Glomerular visceral epithelial cell (primary cell): ENCODE measurements at regions not wholly inside any gene's neighbourhood (a gene's known extent, or its start where the extent isn't known, plus 50 kb on each side); places are given as distances from the start of the nearest gene placed in this dataset.
"Not testable (repeated sequence)": the region's sequence is repeated elsewhere in the genome, so short reads cannot be mapped to it uniquely, and the experiment has no call there.

Experiments used
- DNase-seq: peaks from one replicate; pipeline ENCODE4 v3.0.0-alpha.2; 2016; ENCODE audit errors: extremely low spot score

DNA sequence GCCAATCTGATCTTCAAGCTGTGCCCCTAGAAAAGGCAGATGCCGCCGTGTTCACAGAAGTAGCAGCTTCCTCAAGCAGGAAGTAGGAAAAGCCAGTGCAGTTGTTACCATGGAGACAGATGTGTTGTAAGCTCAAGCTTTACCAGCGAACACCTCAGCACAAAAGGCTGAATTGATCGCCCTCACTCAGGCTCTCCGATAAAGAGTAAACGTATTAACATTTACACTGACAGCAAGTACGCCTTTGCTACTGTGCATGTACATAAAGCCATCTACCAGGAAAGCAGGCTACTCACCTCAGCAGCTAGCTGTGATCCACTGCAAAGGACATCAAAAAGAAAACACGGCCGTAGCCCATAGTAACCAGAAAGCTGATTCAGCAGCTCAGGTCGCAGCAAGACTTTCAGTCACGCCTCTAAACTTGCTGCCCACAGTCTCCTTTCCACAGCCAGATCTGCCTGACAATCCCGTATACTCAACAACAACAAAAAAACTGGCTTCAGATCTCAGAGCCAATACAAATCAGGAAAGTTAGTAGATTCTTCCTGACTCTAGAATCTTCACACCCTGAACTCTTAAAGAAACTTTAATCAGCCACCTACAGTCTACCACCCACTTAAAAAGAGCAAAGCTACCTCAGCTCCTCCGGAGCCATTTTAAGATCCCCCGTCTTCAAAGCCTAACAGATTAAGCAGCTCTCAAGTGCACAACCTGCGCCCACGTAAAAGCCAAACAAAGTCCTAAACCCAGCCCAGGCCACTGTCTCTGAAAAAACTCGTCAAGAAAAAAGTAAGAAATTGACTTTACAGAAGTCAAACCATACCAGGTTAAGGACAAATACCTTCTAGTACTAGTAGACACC, 160.0 kb downstream of the DEFB131A start:
- DNase-seq, result peak; percentile 20

DNA sequence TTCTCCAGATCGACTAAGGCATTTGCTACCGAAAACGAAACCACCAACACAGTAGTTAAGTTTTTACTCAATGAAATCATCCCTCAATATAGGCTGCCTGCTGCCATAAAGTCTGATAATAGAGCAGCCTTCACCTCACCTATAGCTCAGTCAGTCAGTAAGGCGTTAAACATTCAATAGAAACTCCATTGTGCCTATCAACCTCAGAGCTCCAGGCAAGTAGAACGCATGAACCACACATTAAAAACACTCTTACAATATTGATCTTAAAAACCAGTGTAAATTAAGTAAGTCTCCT, 160.6 kb downstream of the DEFB131A start:
- DNase-seq, result not testable (repeated sequence)

DNA sequence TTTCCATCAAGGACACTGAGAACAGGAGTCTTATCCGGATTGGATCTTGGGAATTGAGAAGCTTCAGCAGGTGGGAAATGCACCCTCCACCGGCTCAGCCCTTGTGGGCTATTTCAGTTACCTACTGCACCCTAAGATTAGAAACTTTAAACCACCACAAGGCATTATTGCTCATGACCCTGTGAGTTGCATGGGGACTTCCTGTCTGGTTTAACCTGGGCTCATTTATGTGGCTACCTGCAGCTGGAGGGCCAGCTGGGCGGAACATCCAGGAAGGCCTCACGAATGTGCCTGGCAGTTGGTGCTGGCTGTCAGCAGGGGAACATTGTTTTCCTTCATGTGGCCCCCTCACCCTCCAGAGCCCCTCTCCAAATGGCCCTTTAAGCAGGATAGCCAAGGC, 164.1 kb downstream of the DEFB131A start:
- DNase-seq, result no peak

- peak; percentile 17 for DNase-seq
Observed at GRCh38 chr4:9610321-9610720, 166.1 kb downstream of the DEFB131A start.

- DNase-seq, result no peak
Observed at GRCh38 chr4:9611101-9611500, 166.9 kb downstream of the DEFB131A start.

- DNase-seq, result not testable (repeated sequence)
Observed at GRCh38 chr4:9636411-9636810, 145.0 kb upstream of the DRD5 start.

- not testable (repeated sequence) for DNase-seq
Observed at GRCh38 chr4:9659678-9660077, 121.8 kb upstream of the DRD5 start.

GRCh38 chr4:9660955-9661354, 120.5 kb upstream of the DRD5 start:
- not testable (repeated sequence) for DNase-seq

GRCh38 chr4:9670725-9671124, 110.7 kb upstream of the DRD5 start:
- DNase-seq, result not testable (repeated sequence)

DNA sequence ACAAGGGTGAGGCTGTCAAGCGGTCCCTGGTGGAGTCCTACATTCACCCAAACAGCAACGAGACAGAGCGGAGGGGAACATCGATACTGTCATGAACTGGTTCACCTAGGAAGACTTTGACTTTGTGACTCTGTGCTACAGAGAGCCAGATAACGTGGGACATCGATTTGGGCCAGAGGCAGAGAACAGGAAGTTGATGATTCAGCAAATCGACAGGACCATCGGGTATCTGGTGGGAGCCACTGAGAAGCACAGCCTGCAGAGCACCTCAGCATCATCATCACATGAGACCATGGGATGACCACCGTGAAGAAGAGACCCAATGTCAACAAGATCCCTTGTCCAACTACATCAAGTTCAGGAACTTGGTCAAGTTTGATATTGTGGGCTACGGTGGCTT, 104.1 kb upstream of the DRD5 start:
- DNase-seq, result not testable (repeated sequence)

- DNase-seq, result no peak
Observed at GRCh38 chr4:9679704-9680478, 101.5 kb upstream of the DRD5 start.

GRCh38 chr4:9683174-9683573, 98.3 kb upstream of the DRD5 start:
- DNase-seq, result not testable (repeated sequence)

DNA sequence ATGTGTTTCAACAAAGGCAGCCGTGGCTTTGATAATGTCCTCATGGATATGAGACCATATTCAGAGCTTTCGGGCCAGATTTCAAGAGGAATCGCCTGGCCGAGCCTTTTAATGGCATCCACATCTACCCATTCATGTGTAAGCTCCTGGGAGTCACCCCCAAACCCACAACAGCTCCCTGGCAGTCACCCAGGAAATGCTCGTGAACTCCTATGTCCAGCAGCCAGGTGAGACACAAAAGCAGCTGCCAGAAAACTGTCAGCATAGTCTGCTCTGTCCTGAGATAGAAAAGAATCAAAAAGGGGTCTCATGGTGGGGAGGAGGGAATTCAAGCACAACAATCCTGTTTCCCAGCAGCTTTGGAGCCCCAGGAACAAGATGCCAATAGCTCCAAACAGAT, 96.4 kb upstream of the DRD5 start:
- not testable (repeated sequence) for DNase-seq

- DNase-seq, result no peak
Observed at GRCh38 chr4:9685692-9686091, 95.7 kb upstream of the DRD5 start.

- DNase-seq, result not testable (repeated sequence)
Observed at GRCh38 chr4:9690636-9691237, 90.7 kb upstream of the DRD5 start.

GRCh38 chr4:9691238-9692065, 90.0 kb upstream of the DRD5 start:
- DNase-seq, result peak; percentile 88

- DNase-seq, result not testable (repeated sequence)
Observed at GRCh38 chr4:9692791-9693491, 88.5 kb upstream of the DRD5 start.

DNA sequence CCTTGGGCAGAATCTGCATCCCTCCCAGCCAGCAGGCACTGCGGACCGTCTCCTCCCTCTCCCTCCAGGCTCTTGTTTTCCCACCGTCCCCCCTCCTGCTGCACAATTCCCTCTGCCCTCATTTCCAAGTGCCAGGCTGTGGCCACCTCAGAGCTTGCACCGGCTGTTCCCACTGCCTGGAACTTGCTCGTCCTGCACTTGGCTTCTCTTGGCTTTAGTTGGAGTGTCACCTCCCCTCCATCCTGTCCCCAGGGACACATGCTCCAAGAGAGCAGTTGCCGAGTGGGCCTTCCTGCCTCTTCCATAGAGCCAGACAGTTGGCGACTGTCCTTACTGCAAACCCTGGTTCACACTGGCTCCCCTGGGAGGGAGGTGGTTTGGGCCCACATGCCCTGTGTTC, 87.0 kb upstream of the DRD5 start:
- DNase-seq, result not testable (repeated sequence)

DNA sequence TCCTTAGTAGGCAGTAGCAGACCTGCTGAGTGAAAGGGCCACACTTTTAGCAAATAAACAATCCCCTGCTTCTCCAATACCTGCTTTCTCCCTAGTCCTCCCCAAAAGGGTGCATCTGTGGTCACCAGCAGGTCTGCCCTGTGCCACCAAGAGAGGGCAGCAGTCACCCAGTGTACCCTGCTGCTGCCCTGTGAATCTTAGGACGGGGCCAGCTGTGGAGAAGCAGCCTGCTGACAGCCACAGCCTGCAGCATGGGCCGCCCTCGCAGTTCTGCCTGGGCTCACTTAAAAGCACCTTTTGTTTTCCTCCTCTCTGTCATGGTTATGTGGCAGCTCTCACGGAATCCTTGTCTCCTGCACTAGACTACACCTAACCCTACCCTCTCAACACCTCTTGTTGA, 85.4 kb upstream of the DRD5 start:
- peak; percentile 19 for DNase-seq

DNA sequence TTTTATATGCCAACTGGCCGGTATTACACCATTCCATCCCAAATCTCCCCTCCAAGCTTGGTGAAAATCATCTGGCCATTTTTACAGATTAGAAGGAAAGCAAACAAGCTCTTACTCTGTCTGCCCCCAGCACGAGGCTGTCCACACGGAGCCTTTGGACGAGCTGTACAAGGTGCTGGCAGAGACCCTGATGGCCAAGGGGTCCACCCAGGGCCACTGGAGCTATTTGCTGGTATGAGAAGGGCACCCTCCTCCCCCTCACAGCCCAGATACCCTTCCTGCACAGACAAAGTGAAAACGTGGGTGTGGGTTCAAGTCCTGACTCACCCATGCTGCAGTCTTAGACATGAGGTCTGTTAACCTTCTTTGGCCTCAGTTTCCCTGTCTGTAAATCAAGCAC, 84.9 kb upstream of the DRD5 start:
- DNase-seq, result not testable (repeated sequence)

GRCh38 chr4:9702019-9702418, 79.4 kb upstream of the DRD5 start:
- not testable (repeated sequence) for DNase-seq
